ENCODE measurements at regions not wholly inside any gene's neighbourhood (a gene's known extent, or its start where the extent isn't known, plus 50 kb on each side); places are given as distances from the start of the nearest gene placed in this dataset.
"Not testable (repeated sequence)": the region's sequence is repeated elsewhere in the genome, so short reads cannot be mapped to it uniquely, and the experiment has no call there.

DNA sequence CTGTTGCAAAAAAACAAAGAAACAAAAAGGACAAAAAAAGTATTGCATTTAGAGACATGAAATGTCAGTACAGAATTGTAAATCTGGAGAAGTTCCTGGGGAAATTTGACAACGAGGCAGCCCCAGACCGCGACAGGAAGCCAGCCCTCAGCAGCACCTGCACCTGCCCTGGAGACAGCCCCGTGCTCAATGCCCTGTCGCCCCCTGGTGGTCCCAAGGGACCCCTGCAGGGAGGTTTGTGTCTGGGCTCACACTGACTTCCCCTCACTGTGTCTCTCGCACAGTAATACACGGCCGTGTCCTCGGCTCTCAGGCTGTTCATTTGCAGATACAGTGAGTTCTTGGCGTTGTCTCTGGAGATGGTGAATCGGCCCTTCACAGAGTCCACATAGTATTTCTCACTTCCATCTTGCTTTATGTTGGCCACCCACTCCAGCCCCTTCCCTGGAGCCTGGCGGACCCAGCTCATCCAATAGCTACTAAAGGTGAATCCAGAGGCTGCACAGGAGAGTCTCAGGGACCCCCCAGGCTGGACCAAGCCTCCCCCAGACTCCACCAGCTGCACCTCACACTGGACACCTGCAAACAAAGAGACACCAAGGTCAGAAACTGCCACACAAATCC is 535.6 kb downstream of the TMEM121 start:
- not testable (repeated sequence) for TF ChIP-seq RAD21, SP1 (IDR thresholded peaks at IDR 0.05)
- TF ChIP-seq, protein P1, sequence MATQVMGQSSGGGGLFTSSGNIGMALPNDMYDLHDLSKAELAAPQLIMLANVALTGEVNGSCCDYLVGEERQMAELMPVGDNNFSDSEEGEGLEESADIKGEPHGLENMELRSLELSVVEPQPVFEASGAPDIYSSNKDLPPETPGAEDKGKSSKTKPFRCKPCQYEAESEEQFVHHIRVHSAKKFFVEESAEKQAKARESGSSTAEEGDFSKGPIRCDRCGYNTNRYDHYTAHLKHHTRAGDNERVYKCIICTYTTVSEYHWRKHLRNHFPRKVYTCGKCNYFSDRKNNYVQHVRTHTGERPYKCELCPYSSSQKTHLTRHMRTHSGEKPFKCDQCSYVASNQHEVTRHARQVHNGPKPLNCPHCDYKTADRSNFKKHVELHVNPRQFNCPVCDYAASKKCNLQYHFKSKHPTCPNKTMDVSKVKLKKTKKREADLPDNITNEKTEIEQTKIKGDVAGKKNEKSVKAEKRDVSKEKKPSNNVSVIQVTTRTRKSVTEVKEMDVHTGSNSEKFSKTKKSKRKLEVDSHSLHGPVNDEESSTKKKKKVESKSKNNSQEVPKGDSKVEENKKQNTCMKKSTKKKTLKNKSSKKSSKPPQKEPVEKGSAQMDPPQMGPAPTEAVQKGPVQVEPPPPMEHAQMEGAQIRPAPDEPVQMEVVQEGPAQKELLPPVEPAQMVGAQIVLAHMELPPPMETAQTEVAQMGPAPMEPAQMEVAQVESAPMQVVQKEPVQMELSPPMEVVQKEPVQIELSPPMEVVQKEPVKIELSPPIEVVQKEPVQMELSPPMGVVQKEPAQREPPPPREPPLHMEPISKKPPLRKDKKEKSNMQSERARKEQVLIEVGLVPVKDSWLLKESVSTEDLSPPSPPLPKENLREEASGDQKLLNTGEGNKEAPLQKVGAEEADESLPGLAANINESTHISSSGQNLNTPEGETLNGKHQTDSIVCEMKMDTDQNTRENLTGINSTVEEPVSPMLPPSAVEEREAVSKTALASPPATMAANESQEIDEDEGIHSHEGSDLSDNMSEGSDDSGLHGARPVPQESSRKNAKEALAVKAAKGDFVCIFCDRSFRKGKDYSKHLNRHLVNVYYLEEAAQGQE (IDR thresholded peaks at IDR 0.05): not testable (repeated sequence)
